ENCODE measurements at regions not wholly inside any gene's neighbourhood (a gene's known extent, or its start where the extent isn't known, plus 50 kb on each side); places are given as distances from the start of the nearest gene placed in this dataset.

GRCh38 chrX:42624524-42624923 is 153.4 kb downstream of the PPP1R2C start:
- H3K36me3 ChIP-seq: no peaks in the 10 kb centered on the region
- no peak overlapping the region for H3K4me3 ChIP-seq
- no peak for DNase-seq
- H3K27ac ChIP-seq: no peak overlapping the region
- H3K4me1 ChIP-seq: no peaks in the 10 kb centered on the region
- H3K27me3 ChIP-seq: no peaks in the 10 kb centered on the region
- no peaks in the 10 kb centered on the region for H3K9me3 ChIP-seq
- TF ChIP-seq CTCF (IDR thresholded peaks at IDR 0.05) (no peak), POLR2A (IDR thresholded peaks at IDR 0.05) (no peak)

- Histone ChIP-seq H3K9me3 (no peaks in the 10 kb centered on the region), H3K27me3 (no peaks in the 10 kb centered on the region), H3K4me1 (no peaks in the 10 kb centered on the region), H3K27ac (no peak overlapping the region), H3K4me3 (no peak overlapping the region), H3K36me3 (no peaks in the 10 kb centered on the region)
- no peak for TF ChIP-seq CTCF (IDR thresholded peaks at IDR 0.05)
- no peak for DNase-seq
Observed at GRCh38 chrX:42619068-42619467, 158.9 kb downstream of the PPP1R2C start.

- no peak for DNase-seq
- Histone ChIP-seq H3K9me3 (no peaks in the 10 kb centered on the region), H3K27ac (no peak overlapping the region), H3K4me1 (no peaks in the 10 kb centered on the region), H3K27me3 (no peaks in the 10 kb centered on the region), H3K4me3 (no peak overlapping the region), H3K36me3 (no peaks in the 10 kb centered on the region)
- TF ChIP-seq POLR2A (IDR thresholded peaks at IDR 0.05): no peak
- TF ChIP-seq CTCF (IDR thresholded peaks at IDR 0.05): no peak
Observed at GRCh38 chrX:42616981-42617380, 161.0 kb downstream of the PPP1R2C start.

GRCh38 chrX:42615161-42615563 is 162.8 kb downstream of the PPP1R2C start:
- Histone ChIP-seq H3K4me1 (no peaks in the 10 kb centered on the region), H3K9me3 (no peaks in the 10 kb centered on the region), H3K27me3 (no peaks in the 10 kb centered on the region), H3K36me3 (no peaks in the 10 kb centered on the region), H3K4me3 (no peak overlapping the region), H3K27ac (no peak overlapping the region)
- TF ChIP-seq POLR2A (IDR thresholded peaks at IDR 0.05) (no peak), CTCF (IDR thresholded peaks at IDR 0.05) (peak in 3 of 6 experiments; percentile 34 to 41 (median 41))
- DNase-seq: peak in 2 of 3 donors; percentile 55 to 64

- no peak for DNase-seq
- Histone ChIP-seq H3K27ac (no peak overlapping the region), H3K36me3 (no peaks in the 10 kb centered on the region), H3K9me3 (no peaks in the 10 kb centered on the region), H3K27me3 (no peaks in the 10 kb centered on the region), H3K4me1 (no peaks in the 10 kb centered on the region), H3K4me3 (no peak overlapping the region)
- TF ChIP-seq CTCF (IDR thresholded peaks at IDR 0.05) (no peak), POLR2A (IDR thresholded peaks at IDR 0.05) (no peak)
Observed at GRCh38 chrX:42606591-42606990, 171.4 kb downstream of the PPP1R2C start.

GRCh38 chrX:42604302-42604701 is 173.7 kb downstream of the PPP1R2C start:
- Histone ChIP-seq H3K4me1 (no peaks in the 10 kb centered on the region), H3K9me3 (no peaks in the 10 kb centered on the region), H3K27me3 (no peaks in the 10 kb centered on the region), H3K4me3 (no peak overlapping the region), H3K36me3 (no peaks in the 10 kb centered on the region), H3K27ac (no peak overlapping the region)
- no peak for DNase-seq
- TF ChIP-seq CTCF (IDR thresholded peaks at IDR 0.05) (no peak), POLR2A (IDR thresholded peaks at IDR 0.05) (no peak)

All from Peyer's patch (tissue), 4 donors.